HPDE6-E6E7 (cell line): ENCODE measurements at regions not wholly inside any gene's neighbourhood (a gene's known extent, or its start where the extent isn't known, plus 50 kb on each side); places are given as distances from the start of the nearest gene placed in this dataset.
"Not testable (repeated sequence)": the region's sequence is repeated elsewhere in the genome, so short reads cannot be mapped to it uniquely, and the experiment has no call there.

Experiments
- DNase-seq: peaks from one replicate; pipeline ENCODE4 v3.0.0; 2011; ENCODE audit warnings: missing footprints; ENCODE audit errors: extremely low spot score

DNA sequence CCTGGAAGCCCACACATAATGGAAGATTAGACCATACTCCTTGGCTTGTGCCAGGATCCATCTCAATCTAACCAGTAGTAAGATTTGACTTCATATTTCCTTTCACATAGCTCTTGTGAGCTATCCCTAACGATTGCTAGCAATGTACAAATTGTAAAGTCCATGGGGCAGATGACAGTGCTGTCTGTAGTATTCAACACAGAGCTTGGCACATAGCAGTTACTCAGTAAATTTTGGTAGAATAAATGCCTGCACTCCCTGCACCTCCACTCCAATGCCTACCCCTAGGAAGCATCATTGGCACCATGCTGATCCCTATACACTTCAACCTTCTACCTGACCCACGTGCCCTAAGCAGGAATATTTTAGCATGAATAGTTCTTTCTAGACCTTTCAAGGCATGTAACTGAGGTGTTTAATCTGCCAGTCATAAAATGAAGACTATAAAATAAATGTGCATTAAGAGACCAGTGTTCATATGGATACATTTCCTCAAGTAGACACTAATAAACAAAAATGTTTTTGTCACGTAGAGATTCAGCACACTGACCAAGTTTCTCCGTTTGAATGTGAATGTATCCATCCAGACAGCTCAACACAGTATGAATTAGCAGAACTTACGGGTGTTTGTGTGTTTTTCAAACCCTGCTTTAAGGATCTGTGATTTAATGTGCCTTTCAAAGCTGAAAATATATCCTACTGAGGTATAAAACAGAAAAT, 98.8 kb downstream of the BMP4 start:
- DNase-seq, result no peak

DNA sequence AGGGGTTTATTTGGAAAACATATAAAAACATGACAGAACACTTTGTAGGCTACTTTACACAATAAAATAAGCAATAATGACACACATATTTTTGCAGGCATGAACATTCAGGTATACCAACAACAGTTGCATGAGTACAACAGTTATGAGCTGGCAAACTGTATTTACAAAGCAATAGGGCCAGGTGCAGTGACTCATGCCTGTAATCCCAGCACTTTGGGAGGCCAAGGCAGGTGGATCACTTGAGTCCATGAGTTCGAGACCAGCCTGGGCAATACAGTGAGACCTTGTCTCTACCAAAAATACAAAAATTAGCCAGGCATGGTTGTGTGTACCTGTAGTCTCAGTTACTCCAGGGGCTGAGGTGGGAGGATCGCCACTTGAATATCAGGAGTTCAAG, 101.1 kb downstream of the BMP4 start:
- no peak for DNase-seq

DNA sequence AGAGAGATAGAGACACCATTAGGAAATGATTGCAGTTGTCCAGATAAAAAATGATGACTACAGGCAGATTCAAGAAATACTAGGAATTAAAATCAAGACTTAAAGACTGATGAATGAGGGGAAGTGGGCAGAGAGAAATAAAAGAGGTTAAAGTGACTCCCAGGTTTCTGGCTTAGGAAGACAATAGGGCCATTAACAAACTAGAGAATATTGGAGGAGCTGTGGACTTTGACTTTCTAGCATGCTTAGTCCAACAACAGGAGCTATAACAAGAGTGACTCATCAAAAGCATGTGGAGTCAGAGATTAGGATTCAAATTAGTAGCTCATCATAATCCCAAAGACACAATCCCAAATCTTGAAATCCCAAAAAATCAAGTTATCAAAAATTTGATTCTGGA, 101.5 kb downstream of the BMP4 start:
- DNase-seq, result no peak

DNA sequence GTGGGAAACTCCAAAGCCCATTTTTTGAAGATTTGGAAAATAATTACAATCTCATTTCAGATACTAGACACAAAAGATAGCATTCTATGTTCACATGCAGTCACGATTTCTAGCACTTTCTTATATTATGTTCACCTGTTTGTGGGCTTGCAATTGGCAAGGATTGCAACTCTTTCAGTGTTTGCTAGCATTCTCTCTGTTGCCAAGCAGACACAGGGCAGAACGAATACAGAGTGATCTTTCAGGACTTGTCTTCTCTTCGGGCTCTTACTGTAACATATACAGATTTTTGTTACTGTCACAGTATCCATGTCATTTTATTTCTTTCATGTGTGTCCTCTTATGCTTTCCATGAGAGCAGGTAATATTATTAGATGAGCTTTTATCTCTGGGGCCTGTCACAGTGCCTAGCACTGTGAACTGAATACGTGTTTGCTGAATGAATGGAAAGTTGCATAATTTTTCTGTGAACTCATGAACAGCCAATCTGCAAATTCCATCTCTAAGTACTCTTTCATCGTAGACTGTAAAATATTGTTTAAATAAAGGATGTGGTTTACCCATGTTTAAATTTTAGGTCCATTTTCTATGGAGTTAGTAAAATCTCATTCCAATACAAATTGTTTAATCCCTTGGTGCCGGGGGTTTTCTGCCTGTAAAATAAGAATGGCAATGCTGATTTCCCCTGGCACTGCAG, 105.1 kb downstream of the BMP4 start:
- DNase-seq, result no peak

DNA sequence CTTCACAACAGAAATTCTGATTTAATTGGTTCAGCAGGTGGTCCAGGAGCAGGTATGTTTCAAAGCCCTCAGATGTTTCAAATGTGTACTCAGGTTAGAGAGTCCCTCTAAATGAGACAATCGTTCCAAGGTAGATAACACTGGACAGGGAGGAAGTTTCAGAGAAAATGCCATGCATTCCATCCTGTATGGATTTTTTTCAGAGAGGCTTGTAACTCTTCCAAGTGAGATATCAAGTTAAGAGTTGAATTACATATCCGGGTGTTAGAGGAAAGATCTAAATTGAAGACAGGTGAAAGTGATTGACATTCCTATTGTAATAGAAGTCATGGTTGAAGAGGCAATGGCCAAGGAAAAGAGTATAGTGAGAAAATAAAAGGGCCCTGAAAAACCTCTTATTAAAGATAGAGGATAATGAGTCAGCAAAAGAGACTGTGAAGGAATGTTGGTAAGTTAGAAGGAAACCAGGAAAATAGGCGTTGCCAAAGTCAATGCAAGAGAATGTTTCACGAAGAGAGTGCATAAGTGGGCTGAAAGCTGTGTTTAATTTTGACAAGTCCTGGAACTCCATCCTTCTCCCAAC, 105.8 kb downstream of the BMP4 start:
- DNase-seq, result peak; percentile 7

DNA sequence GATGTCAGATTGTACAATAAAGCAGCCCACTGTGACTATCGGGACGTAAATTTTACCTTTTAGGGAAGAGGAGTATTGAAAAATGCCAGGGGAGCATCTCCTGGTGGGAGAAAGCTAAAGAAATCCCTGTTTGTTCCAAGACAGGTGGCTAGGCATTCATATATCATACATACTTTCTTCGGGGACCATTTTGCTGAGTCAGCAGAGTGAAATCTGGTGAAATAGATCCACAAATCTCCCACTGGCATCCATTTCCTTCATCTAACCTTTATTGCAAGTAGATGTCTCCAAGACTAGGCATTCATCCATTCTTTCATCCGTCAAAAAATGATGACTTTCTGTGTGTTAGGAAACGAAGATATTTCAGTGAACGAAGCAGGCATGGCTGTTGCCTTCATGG, 107.1 kb downstream of the BMP4 start:
- no peak for DNase-seq

DNA sequence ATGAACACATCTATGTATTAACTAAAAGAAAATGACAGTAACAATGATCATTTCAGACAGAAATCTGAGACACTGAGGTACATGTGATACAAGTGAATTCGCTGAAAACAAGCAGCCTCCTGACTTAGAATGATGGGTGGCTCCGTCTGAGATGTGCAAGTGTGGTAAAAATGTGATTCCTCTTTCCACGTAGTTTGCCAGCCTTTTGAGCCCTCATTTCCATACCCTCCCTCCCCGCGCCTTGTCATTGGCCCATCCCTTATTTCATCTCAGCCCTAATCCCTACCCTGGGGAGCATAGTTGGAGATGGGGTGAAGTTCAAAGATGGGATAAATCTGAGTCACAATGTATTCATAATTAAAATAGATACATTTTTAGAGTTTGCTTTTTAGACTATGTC, 107.8 kb downstream of the BMP4 start:
- no peak for DNase-seq

DNA sequence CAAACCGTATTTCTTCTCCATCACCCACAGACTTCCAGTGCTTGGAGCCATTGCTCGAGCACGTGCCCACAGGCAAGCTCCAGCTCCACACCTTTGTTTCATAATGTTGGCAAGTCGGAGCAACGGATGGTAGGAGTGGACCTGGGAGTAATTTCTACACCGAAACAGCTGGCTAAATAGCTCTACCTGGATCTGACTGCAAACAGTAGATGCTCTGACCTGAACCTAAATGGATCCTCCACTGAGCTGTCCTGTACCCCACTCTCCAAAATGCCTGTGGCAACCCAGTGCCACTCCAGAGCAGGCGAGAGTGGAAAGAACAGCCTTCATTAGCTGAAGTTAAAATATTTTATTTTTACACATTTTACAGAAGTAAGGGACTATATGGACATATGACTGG, 108.7 kb downstream of the BMP4 start:
- no peak for DNase-seq

DNA sequence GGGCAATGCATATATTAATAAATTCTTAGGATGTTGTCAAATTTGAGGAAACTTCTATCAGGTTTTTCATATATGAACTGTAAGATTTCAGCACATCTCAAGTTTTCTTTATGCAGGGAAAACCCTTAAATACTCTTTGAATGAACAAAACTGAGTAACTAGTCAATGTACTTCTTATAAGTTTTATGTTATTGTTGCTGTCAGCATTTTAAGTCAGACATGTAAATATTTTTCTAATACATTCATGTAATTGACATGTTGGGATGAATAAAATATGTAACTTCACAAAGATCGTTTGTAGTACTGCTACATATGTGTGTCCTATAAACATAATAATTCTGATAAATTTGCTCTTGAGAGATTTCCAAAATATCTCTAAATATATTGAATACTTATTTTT, 109.6 kb downstream of the BMP4 start:
- no peak for DNase-seq

DNA sequence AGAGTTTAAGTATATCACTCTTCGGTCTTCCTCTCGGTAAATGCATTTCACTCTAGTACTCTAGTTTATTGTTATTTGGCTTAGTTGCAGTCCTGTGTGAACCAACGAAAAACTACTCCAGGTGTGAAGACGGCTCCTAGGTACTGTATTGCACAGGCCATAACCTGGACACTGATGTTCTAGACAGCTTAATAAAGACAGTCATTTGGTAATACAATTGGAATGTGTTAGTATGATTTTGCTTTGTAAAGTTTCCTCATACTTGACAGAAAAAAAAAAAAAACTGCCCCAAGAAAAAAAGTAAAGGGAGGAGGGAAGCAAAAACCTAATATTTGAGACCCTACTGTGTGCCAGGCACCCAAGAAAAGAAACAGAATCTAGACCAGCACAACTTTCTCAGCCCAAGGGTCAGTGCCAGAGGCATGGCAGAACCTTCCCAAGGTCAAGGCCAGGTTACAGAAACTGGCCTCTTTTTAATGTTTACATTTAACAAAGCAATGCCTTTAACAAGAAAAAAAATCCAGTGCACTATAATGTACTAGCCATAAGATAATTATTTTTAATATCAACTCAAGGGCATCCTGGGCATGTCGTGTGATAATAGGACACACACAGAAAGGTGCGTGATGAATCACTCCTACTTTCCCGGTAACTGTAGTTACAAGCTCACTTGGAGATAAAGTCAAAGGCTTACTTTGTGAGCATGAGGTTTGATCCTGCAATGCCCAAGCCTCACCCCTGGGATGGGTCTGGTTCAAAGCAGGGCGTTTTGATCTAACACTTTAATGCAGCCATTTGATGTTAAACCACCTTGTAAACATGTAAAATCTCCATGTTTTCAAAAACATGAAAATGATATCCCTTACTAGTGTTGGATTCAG, 110.6 kb downstream of the BMP4 start:
- no peak for DNase-seq

DNA sequence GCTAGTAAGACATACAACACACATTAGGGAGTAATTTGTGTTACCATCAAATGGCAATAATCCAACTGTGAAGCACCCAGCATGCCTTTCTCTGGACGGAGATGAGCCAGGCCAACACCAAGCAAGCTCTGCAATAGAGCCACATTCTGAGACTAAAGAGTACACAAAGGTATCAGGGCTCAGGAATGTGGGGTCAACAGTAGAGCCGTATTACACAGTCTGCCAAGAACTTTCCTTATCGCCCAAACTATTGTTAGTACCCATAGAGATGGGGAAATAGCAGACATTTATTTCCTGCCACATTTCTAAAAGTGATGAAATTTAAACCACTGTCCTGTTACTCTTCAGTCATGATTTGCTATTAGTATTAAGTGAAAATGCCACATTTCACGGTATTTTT, 113.7 kb downstream of the BMP4 start:
- peak; percentile 29 for DNase-seq

DNA sequence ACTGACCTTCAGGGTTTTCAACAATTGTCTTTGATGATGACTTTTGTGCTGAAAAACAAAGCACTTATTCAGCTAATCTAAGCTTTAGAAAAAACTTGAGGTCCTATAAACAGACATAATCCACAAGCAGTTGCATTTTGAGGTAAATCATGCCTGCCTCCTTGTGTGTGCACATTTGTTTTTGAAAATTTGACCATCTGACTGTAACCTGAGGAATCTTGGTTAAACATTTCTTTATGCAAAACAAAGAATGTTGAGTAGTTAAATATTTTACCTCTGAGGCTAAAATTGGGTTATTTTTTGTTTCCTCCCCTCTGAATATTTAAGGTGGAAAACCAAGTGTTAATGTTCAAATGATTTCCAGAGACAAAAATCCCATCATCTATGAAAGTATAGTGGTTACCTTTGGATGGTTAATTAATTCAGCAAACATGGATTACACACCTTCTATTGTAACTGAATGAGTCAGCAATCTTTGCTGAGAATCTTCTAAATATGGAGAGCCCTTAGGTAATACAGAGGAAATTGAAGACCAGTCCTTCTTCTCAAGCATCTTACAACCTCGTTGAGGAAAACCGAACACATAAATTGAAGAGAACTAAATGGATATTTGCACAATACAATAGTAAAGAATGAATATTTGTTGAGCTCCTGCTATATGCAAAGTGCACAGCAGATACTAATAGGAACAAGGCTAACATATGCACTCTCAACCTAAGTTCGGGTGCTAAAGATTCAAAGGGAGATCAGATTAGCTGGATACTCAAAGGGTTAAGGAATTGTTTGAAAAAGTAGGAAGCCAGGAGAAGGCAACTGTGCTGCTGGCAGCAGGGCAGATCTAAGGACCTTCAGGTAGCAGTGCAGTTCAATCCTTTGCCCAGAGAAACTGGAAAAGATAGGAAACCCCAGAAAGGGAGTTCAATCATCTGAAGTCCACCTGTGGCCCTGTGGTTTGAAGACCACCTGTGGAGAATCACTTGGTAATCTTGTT, 115.2 kb downstream of the BMP4 start:
- DNase-seq, result no peak

DNA sequence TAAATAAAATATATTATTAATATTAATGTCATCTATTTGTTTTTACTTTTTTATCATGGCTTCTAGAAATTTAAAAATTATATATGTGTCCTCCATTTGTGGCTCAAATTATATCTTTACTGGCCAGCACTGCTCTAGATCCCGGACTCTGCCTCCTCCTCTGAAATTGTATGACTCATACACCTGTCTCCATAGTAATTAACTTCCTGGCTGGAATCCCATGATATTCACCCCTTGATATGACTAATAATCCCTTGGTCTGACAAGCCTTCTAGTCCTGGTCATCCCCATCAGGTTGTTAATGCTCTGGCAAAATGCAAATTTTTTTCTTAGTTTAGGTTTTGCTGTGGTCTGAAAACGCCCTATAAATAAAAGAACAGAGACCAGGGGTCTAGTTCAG, 116.2 kb downstream of the BMP4 start:
- peak; percentile 90 for DNase-seq

DNA sequence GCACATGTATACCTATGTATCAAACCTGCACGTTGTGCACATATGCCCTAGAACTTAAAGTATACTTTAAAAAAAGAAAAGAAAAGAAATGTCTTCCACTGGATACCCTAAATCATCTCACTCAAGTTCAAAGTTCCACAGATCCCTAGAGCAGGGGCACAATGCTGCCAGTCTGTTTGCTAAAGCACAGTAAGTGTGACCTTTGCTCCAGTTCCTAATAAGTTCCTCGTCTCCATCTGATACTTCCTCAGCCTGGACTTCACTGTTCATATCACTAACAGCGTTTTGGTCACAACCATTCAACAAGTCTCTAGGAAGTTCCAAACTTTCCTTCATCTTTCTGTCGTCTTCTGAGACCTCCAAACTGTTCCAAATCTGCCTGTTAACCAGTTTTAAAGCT, 118.3 kb downstream of the BMP4 start:
- no peak for DNase-seq

DNA sequence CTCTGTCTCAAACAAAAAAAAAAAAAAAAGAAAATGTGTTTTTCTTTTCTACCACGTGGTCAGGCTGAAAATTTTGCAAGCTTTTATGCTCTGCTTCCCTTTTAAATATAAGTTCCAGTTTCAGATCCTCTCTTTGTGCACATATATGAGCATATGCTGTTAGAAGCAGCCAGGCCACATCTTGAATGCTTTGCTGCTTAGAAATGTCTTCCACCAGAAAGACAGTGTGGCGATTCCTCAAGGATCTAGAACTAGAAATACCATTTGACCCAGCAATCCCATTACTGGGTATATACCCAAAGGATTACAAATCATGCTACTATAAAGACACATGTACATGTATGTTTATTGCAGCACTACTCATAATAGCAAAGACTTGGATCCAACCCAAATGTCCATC, 119.0 kb downstream of the BMP4 start:
- not testable (repeated sequence) for DNase-seq

DNA sequence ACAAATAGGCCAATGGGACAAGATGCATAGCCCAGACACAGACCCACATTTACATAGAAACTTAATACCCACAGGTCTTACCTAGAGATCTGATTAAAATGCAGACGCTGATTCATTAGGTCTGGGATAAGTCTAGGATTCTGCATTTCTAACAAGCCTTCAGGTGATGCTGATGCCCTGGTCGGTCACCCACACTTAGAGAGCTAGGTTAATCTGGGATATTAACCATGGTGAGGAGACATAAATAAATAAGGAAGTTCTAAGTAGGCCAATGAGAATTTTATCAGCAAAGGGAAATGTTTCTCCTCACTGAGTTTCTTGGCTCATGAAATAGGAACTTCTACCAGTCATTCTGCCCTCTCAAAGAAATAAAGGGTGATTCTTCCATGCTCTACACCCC, 120.1 kb downstream of the BMP4 start:
- DNase-seq, result no peak

DNA sequence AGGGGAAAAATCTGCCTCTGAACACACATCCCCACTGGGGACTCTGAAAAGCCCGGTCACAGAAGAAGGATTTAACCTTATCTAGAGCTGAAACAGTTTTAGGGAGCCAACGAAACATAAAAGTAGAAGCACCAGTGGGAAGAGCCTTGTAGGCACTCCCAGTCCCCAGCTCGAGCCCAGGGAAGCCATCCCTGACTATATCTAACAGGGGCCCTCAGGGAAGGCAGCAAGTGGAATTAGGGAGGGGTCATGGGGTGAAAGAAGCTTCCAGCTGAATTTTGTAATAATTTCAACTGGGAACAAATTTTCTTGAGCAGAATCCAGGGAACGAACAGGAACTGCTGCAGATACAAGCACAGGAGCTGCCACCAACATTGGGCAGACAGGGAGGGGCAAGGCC, 127.8 kb downstream of the BMP4 start:
- DNase-seq, result no peak

DNA sequence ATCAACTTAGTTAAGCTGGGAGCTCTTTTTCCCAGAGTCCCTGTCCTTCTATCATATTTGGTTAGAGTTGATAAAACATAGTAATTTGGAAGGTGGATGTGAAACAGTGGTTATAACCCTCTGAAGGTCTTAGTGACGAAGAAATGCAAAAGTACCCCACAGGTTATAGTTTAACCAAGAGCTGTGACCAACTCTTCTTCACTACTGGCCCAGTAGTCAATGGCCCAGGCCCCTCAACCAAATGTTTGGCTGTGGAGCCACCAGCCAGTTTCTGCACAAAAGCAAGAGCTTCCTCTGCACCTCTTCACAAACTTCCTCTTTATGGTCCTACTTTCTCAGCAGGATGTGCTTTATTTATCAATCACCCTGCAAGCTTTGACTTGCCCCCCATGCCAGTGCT, 132.6 kb downstream of the BMP4 start:
- no peak for DNase-seq

DNA sequence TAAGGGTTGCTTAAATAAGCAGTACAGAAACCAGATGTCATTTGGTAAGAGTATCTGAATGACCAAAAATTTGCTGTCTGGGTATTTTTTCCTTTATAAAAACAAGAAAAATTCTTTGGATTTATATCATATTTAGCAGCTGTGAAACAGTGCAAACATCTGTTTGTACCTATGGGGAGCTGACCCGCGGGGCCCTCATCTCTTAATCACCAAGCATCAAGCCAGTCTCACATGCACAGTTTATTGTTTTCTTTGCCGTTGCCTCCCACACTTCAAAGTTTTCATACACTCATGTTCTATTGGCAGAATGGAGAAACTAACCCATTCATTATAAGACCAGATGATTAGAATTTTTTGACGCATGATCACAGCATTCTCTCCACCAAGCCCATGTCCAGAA, 142.2 kb downstream of the BMP4 start:
- DNase-seq, result no peak

DNA sequence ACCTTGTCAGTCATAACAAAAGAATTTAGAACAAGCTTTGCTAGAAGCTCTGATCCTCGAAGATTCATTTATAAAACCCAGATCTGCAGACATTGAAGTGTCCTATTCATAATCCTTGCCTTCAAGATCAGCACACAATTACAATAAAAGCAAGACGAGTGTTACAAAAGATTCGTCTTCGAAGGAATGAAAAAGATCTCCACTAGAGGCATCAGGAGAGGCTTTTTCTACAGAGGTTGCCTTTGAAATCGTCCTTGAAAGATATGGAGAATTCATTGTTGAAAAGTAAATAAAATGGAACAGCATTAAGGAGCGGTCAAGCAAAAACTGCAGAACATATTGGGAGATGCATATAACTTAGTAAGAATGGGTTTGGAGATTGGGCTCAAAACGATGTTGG, 146.4 kb downstream of the BMP4 start:
- no peak for DNase-seq

DNA sequence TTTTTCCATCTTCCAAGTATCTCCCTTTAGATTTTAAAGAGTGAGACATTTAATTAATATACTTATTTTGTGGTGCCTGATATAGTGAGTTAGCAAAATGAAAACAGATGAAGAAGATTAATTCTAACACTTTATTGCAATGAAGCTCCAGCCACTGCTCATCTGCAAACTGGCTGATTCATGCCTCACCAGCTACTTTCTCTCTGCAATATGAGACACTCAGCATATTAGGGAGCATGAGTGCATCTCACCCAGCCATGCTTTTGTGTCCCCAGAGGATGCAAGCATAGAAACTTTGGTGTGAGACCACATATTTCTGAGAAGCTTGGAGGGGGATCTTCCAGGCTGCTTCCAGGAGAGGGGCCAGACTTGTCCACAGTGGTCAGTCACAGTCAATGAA, 148.6 kb downstream of the BMP4 start:
- no peak for DNase-seq
